Adrenal gland (tissue), 9 donors: ENCODE measurements at regions not wholly inside any gene's neighbourhood (a gene's known extent, or its start where the extent isn't known, plus 50 kb on each side); places are given as distances from the start of the nearest gene placed in this dataset.

Experiments
- DNase-seq, 7 donors: peaks; one replicate each; pipeline ENCODE4 v3.0.0-alpha.2; 2019 to 2020
- H3K27ac ChIP-seq, 5 donors: fragments of 200-600 bp; sonication (generic) in 4 of 5; 1 replicate in 3 of 5; 2 replicates in 2 of 5; pipeline versions ENCODE4 v1.5.1 to v1.8.0; 2016 to 2020; ENCODE audit warnings: mild to moderate bottlenecking in 1 of 5
- H3K27me3 ChIP-seq: fragments of 200-600 bp; 2 replicates; pipeline ENCODE4 v1.8.0; 2021
- H3K36me3 ChIP-seq, 2 donors: fragments of 200-600 bp; replicated peaks in 1 of 2; 1 replicate in 1 of 2; 2 replicates in 1 of 2; pipeline versions ENCODE4 v1.5.1 to v1.8.0; 2018 to 2022
- H3K4me1 ChIP-seq, 2 donors: fragments of 200-600 bp; replicated peaks in 1 of 2; 1 replicate in 1 of 2; 2 replicates in 1 of 2; pipeline versions ENCODE4 v1.5.1 to v1.8.0; 2018 to 2021
- H3K4me3 ChIP-seq, 4 donors: fragments of 200-600 bp; sonication (generic) in 3 of 4; one replicate each; pipeline ENCODE4 v1.5.1; 2016 to 2018
- H3K9me3 ChIP-seq, 3 donors: fragments of 200-600 bp; sonication (generic) in 1 of 3; replicated peaks in 1 of 3; 1 replicate in 2 of 3; 2 replicates in 1 of 3; pipeline versions ENCODE4 v1.5.1 to v1.8.0; 2016 to 2021
- CTCF ChIP-seq, 6 experiments: fragments of 450-650 bp in 4 of 6; fragments of 200-600 bp in 2 of 6; sonication (generic) in 1 of 6; IDR thresholded peaks; 1 replicate in 5 of 6; 2 replicates in 1 of 6; pipeline versions ENCODE4 v1.5.1 to v1.8.0; 2016 to 2021; ENCODE audit warnings: antibody characterized with exemption in 6 of 6, mild to moderate bottlenecking in 2 of 6, moderate library complexity in 1 of 6
- POLR2A ChIP-seq, 2 donors: fragments of 450-650 bp; IDR thresholded peaks; one replicate each; pipeline ENCODE4 v1.6.1; 2017; ENCODE audit warnings: antibody characterized with exemption in 2 of 2, mild to moderate bottlenecking in 2 of 2, moderate library complexity in 1 of 2
- WGBS, 4 donors: extraction: QIAGEN DNeasy Blood & Tissue Kit in 2 of 4; methylation state at CpG; one replicate each; pipeline versions ENCODE4 v1.1.5 to v1.1.7; 2013 to 2017; 5-methylcytosine and 5-hydroxymethylcytosine counted together
- intact Hi-C, 2 donors: fragments of 100-400 bp; cut with DNase I; formaldehyde crosslinking; loops; one replicate each; pipeline versions ENCODE4 v1.14.1 to v1.15.0; 2022 to 2023
- donor health status: healthy with polysubstance abuse.
- donor health status: Bipolar disorder and iron deficiency.
- donor health status: DM: yes; HTN: yes; CAD: no.
- donor health status: DM: no; HTN: no; CAD: no.
- donor health status: DM: no; HTN: no; CAD: no.

GRCh38 chr2:136664713-136665405 is 100.5 kb upstream of the THSD7B start:
- 76 to 79% (median 78%) methylated on average over 10 of the region's 10 CpGs for WGBS, 4 donors
- intact Hi-C loops: no loop called here
- Histone ChIP-seq H3K27me3 (no peaks in the 10 kb centered on the region), H3K4me3 (no peak overlapping the region), H3K36me3 (no peaks in the 10 kb centered on the region), H3K4me1 (no peaks in the 10 kb centered on the region), H3K9me3 (no peaks in the 10 kb centered on the region), H3K27ac (no peak overlapping the region)
- TF ChIP-seq CTCF (IDR thresholded peaks at IDR 0.05) (no peak), POLR2A (IDR thresholded peaks at IDR 0.05) (no peak)
- DNase-seq: no peak

GRCh38 chr2:136658201-136658600 is 107.1 kb upstream of the THSD7B start:
- intact Hi-C loops: no loop called here
- no peaks in the 10 kb centered on the region for H3K4me1 ChIP-seq

GRCh38 chr2:136653861-136654260 is 111.5 kb upstream of the THSD7B start:
- WGBS, 4 donors: 26 to 45% (median 37%) methylated on average over 2 of the region's 2 CpGs
- intact Hi-C loops: no loop called here
- TF ChIP-seq CTCF (IDR thresholded peaks at IDR 0.05): no peak
- TF ChIP-seq POLR2A (IDR thresholded peaks at IDR 0.05): no peak
- DNase-seq: no peak
- no peaks in the 10 kb centered on the region for H3K4me1 ChIP-seq
- no peak overlapping the region for H3K27ac ChIP-seq
- H3K36me3 ChIP-seq: no peaks in the 10 kb centered on the region
- no peak overlapping the region for H3K4me3 ChIP-seq
- no peaks in the 10 kb centered on the region for H3K27me3 ChIP-seq
- no peaks in the 10 kb centered on the region for H3K9me3 ChIP-seq

More at GRCh38 chr2:136658201-136658600, 107.1 kb upstream of the THSD7B start:
- TF ChIP-seq POLR2A (IDR thresholded peaks at IDR 0.05) (no peak), CTCF (IDR thresholded peaks at IDR 0.05) (no peak)
- Histone ChIP-seq H3K27ac (no peak overlapping the region), H3K9me3 (no peaks in the 10 kb centered on the region), H3K4me3 (no peak overlapping the region), H3K36me3 (no peaks in the 10 kb centered on the region), H3K27me3 (no peaks in the 10 kb centered on the region)
- 88 to 100% (median 99%) methylated on average over 1 of the region's 1 CpG for WGBS, 4 donors
- no peak for DNase-seq

GRCh38 chr2:136651456-136652010 is 113.8 kb upstream of the THSD7B start:
- TF ChIP-seq POLR2A (IDR thresholded peaks at IDR 0.05) (no peak), CTCF (IDR thresholded peaks at IDR 0.05) (no peak)
- intact Hi-C loops: no loop called here
- Histone ChIP-seq H3K27me3 (no peaks in the 10 kb centered on the region), H3K9me3 (no peaks in the 10 kb centered on the region), H3K36me3 (no peaks in the 10 kb centered on the region), H3K27ac (no peak overlapping the region), H3K4me1 (no peaks in the 10 kb centered on the region), H3K4me3 (no peak overlapping the region)
- WGBS, 4 donors: 60 to 84% (median 75%) methylated on average over 3 of the region's 3 CpGs
- no peak for DNase-seq
